ENCODE measurements at regions not wholly inside any gene's neighbourhood (a gene's known extent, or its start where the extent isn't known, plus 50 kb on each side); places are given as distances from the start of the nearest gene placed in this dataset.

- peaks cover 17 to 55% (median 45%) of the 10 kb centered on the region in 5 donors for H3K27me3 Mint-ChIP-seq
- ChIA-PET POLR2A (no interaction called here), CTCF (no interaction called here)
- H3K4me3 ChIP-seq (ENCODE audit: low read length): no peak overlapping the region
- no peaks in the 10 kb centered on the region for H3K36me3 ChIP-seq (ENCODE audit: control insufficient read depth in 2 of 3, insufficient read depth in 3 of 3, low read length in 3 of 3)
- H3K27ac Mint-ChIP-seq: no peak overlapping the region
- H3K27me3 ChIP-seq (ENCODE audit: control insufficient read depth in 2 of 2, insufficient read depth in 2 of 2, low read length in 2 of 2): no peaks in the 10 kb centered on the region
- intact Hi-C loops (cut with micrococcal nuclease): no loop called here
- ATAC-seq: no peak
- peaks cover 0 to 6% (median 0%) of the 10 kb centered on the region in 11 donors for H3K9me3 Mint-ChIP-seq
- no peak overlapping the region for H3K27ac ChIP-seq (ENCODE audit: low read depth, low read length)
- no peaks in the 10 kb centered on the region for H3K9me3 ChIP-seq (ENCODE audit: control insufficient read depth in 2 of 3, low read length in 3 of 3)
- no peaks in the 10 kb centered on the region for H3K4me1 Mint-ChIP-seq
- no peak for DNase-seq
- no peaks in the 10 kb centered on the region for H3K4me1 ChIP-seq (ENCODE audit: control insufficient read depth in 2 of 2, insufficient read depth in 2 of 2, low read length in 2 of 2)
- H3K36me3 Mint-ChIP-seq: no peaks in the 10 kb centered on the region
- no peak overlapping the region for H3K4me3 Mint-ChIP-seq
These were observed 130.6 kb upstream of the UBASH3B start for GRCh38 chr11:122524898-122525297.

GRCh38 chr11:122523846-122524805, 131.4 kb upstream of the UBASH3B start:
- Histone ChIP-seq H3K36me3 (ENCODE audit: control insufficient read depth in 2 of 3, insufficient read depth in 3 of 3, low read length in 3 of 3) (no peaks in the 10 kb centered on the region), H3K27ac (ENCODE audit: low read depth, low read length) (no peak overlapping the region), H3K4me3 (ENCODE audit: low read length) (no peak overlapping the region), H3K4me1 (ENCODE audit: control insufficient read depth in 2 of 2, insufficient read depth in 2 of 2, low read length in 2 of 2) (no peaks in the 10 kb centered on the region), H3K27me3 (ENCODE audit: control insufficient read depth in 2 of 2, insufficient read depth in 2 of 2, low read length in 2 of 2) (no peaks in the 10 kb centered on the region), H3K9me3 (ENCODE audit: control insufficient read depth in 2 of 3, low read length in 3 of 3) (no peaks in the 10 kb centered on the region)
- ATAC-seq (peak; percentile 57), DNase-seq (no peak)
- intact Hi-C loops (cut with micrococcal nuclease): no loop called here
- Mint-ChIP-seq H3K4me1 (no peaks in the 10 kb centered on the region), H3K36me3 (no peaks in the 10 kb centered on the region), H3K27ac (no peak overlapping the region), H3K4me3 (no peak overlapping the region), H3K9me3 (peaks cover 0 to 6% (median 0%) of the 10 kb centered on the region in 11 donors), H3K27me3 (peaks cover 16 to 51% (median 41%) of the 10 kb centered on the region in 5 donors)
- ChIA-PET POLR2A (no interaction called here), CTCF (no interaction called here)

- no peak overlapping the region for H3K27ac Mint-ChIP-seq
- CTCF ChIA-PET: no interaction called here
These were observed 133.9 kb upstream of the UBASH3B start for GRCh38 chr11:122521626-122522025.

GRCh38 chr11:122517403-122518379, 137.8 kb upstream of the UBASH3B start:
- DNase-seq: no peak
- Mint-ChIP-seq H3K27me3 (peaks cover under 1 to 29% (median 17%) of the 10 kb centered on the region in 5 donors), H3K36me3 (no peaks in the 10 kb centered on the region), H3K9me3 (no peaks in the 10 kb centered on the region), H3K4me3 (no peak overlapping the region), H3K4me1 (no peaks in the 10 kb centered on the region), H3K27ac (no peak overlapping the region)
- no peaks in the 10 kb centered on the region for H3K9me3 ChIP-seq (ENCODE audit: control insufficient read depth in 2 of 3, low read length in 3 of 3)
- no peak for ATAC-seq
- no peak overlapping the region for H3K27ac ChIP-seq (ENCODE audit: low read depth, low read length)
- POLR2A ChIA-PET: no interaction called here
- no peaks in the 10 kb centered on the region for H3K27me3 ChIP-seq (ENCODE audit: control insufficient read depth in 2 of 2, insufficient read depth in 2 of 2, low read length in 2 of 2)
- CTCF ChIA-PET: interaction anchor here (0.7 kb wide), 1 partner anchor 150 kb away, joined by 3 read pairs; no protein-coding TSS in a partner anchor
- no peak overlapping the region for H3K4me3 ChIP-seq (ENCODE audit: low read length)
- no peaks in the 10 kb centered on the region for H3K4me1 ChIP-seq (ENCODE audit: control insufficient read depth in 2 of 2, insufficient read depth in 2 of 2, low read length in 2 of 2)
- intact Hi-C loops (cut with micrococcal nuclease): no loop called here
- no peaks in the 10 kb centered on the region for H3K36me3 ChIP-seq (ENCODE audit: control insufficient read depth in 2 of 3, insufficient read depth in 3 of 3, low read length in 3 of 3)

More at GRCh38 chr11:122521626-122522025, 133.9 kb upstream of the UBASH3B start:
- Histone ChIP-seq H3K27me3 (ENCODE audit: control insufficient read depth in 2 of 2, insufficient read depth in 2 of 2, low read length in 2 of 2) (no peaks in the 10 kb centered on the region), H3K27ac (ENCODE audit: low read depth, low read length) (no peak overlapping the region), H3K4me3 (ENCODE audit: low read length) (no peak overlapping the region), H3K36me3 (ENCODE audit: control insufficient read depth in 2 of 3, insufficient read depth in 3 of 3, low read length in 3 of 3) (no peaks in the 10 kb centered on the region), H3K4me1 (ENCODE audit: control insufficient read depth in 2 of 2, insufficient read depth in 2 of 2, low read length in 2 of 2) (no peaks in the 10 kb centered on the region), H3K9me3 (ENCODE audit: control insufficient read depth in 2 of 3, low read length in 3 of 3) (no peaks in the 10 kb centered on the region)
- no peak for ATAC-seq
- DNase-seq: no peak
- intact Hi-C loops (cut with micrococcal nuclease): no loop called here
- POLR2A ChIA-PET: no interaction called here
- no peak overlapping the region for H3K4me3 Mint-ChIP-seq
- no peaks in the 10 kb centered on the region for H3K36me3 Mint-ChIP-seq
- no peaks in the 10 kb centered on the region for H3K4me1 Mint-ChIP-seq
- H3K27me3 Mint-ChIP-seq: peaks cover 14 to 40% (median 28%) of the 10 kb centered on the region in 5 donors
- peaks cover 0 to 2% (median 0%) of the 10 kb centered on the region in 11 donors for H3K9me3 Mint-ChIP-seq

DNA sequence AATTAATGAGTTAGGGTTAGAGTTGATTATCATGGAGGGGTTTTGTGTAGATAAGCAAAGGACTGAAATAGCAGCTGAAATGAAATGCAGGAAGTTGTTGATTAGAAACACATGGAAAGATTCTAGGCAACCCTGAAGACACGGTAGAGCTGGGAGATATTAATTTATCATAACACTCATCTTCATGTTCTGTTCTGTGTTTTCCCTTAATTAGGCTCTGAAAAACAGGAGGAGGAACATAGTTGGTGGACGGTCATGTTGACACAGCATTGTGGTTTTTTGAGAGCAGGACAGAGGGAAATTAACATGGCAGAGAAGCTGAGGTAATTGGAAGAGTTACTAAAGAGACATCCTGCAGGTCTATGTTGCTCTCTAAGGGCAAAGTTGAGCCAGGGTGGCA, 138.8 kb upstream of the UBASH3B start:
- no peak overlapping the region for H3K4me3 ChIP-seq (ENCODE audit: low read length)
- ChIA-PET POLR2A (no interaction called here), CTCF (interaction anchor here (0.7 kb wide), 1 partner anchor 149 kb away, joined by 3 read pairs; no protein-coding TSS in a partner anchor)
- Mint-ChIP-seq H3K27ac (no peak overlapping the region), H3K27me3 (peaks cover 0 to 26% (median 15%) of the 10 kb centered on the region in 5 donors), H3K4me1 (no peaks in the 10 kb centered on the region), H3K9me3 (no peaks in the 10 kb centered on the region), H3K4me3 (no peak overlapping the region), H3K36me3 (no peaks in the 10 kb centered on the region)
- H3K4me1 ChIP-seq (ENCODE audit: control insufficient read depth in 2 of 2, insufficient read depth in 2 of 2, low read length in 2 of 2): no peaks in the 10 kb centered on the region
- intact Hi-C loops (cut with micrococcal nuclease): no loop called here
- H3K27ac ChIP-seq (ENCODE audit: low read depth, low read length): no peak overlapping the region
- no peaks in the 10 kb centered on the region for H3K27me3 ChIP-seq (ENCODE audit: control insufficient read depth in 2 of 2, insufficient read depth in 2 of 2, low read length in 2 of 2)
- DNase-seq: no peak
- H3K36me3 ChIP-seq (ENCODE audit: control insufficient read depth in 2 of 3, insufficient read depth in 3 of 3, low read length in 3 of 3): no peaks in the 10 kb centered on the region
- no peaks in the 10 kb centered on the region for H3K9me3 ChIP-seq (ENCODE audit: control insufficient read depth in 2 of 3, low read length in 3 of 3)
- no peak for ATAC-seq

- Histone ChIP-seq H3K4me3 (ENCODE audit: low read length) (no peak overlapping the region), H3K27me3 (ENCODE audit: control insufficient read depth in 2 of 2, insufficient read depth in 2 of 2, low read length in 2 of 2) (no peaks in the 10 kb centered on the region), H3K27ac (ENCODE audit: low read depth, low read length) (no peak overlapping the region), H3K9me3 (ENCODE audit: control insufficient read depth in 2 of 3, low read length in 3 of 3) (no peaks in the 10 kb centered on the region), H3K36me3 (ENCODE audit: control insufficient read depth in 2 of 3, insufficient read depth in 3 of 3, low read length in 3 of 3) (no peaks in the 10 kb centered on the region), H3K4me1 (ENCODE audit: control insufficient read depth in 2 of 2, insufficient read depth in 2 of 2, low read length in 2 of 2) (no peaks in the 10 kb centered on the region)
- DNase-seq: no peak
- H3K27me3 Mint-ChIP-seq: peaks cover 0 to 13% (median 11%) of the 10 kb centered on the region in 5 donors
- H3K36me3 Mint-ChIP-seq: no peaks in the 10 kb centered on the region
- POLR2A ChIA-PET: no interaction called here
- H3K9me3 Mint-ChIP-seq: no peaks in the 10 kb centered on the region
- CTCF ChIA-PET: no interaction called here
- no peak overlapping the region for H3K27ac Mint-ChIP-seq
- no peak for ATAC-seq
- intact Hi-C loops (cut with micrococcal nuclease): no loop called here
- no peaks in the 10 kb centered on the region for H3K4me1 Mint-ChIP-seq
- H3K4me3 Mint-ChIP-seq: no peak overlapping the region
These were observed 141.5 kb upstream of the UBASH3B start for GRCh38 chr11:122513997-122514396.
